Endothelial cell of umbilical vein (primary cell): ENCODE measurements at regions not wholly inside any gene's neighbourhood (a gene's known extent, or its start where the extent isn't known, plus 50 kb on each side); places are given as distances from the start of the nearest gene placed in this dataset.

Experiments
- BruUV-seq: library from RNA; stranded (reverse); fragments of 400-500 nt; replicated peaks from 2 replicates; lab custom pipeline; 2021; lab: Mats Ljungman, UMichigan
- CTCF ChIA-PET: fragments of 300-600, 350-600 bp; sonication (Branson Sonifier 250); formaldehyde crosslinking; loops from one replicate; lab custom pipeline; 2021; ENCODE audit warnings: antibody characterized with exemption, inconsistent platforms; lab: Charles Lee
- POLR2A ChIA-PET: fragments of 300-600, 350-600 bp; sonication (Branson Sonifier 250); formaldehyde crosslinking; loops from one replicate; lab custom pipeline; 2021; ENCODE audit warnings: antibody characterized with exemption, inconsistent platforms; lab: Charles Lee
- DNase-seq: peaks from one replicate; pipeline ENCODE4 v3.0.0-alpha.2; 2011; ENCODE audit warnings: low read depth, low spot score
- FAIRE-seq: peaks from 2 replicates; lab custom pipeline; 2011; peaks lifted over from hg19 to GRCh38; lab: Jason Lieb, UNC
- H2AFZ ChIP-seq: 2 replicates; pipeline ENCODE4 v1.6.0; 2012; ENCODE audit warnings: low read depth, low read length, control low read depth, inconsistent platforms
- H3K27ac ChIP-seq: 2 replicates; pipeline ENCODE4 v1.5.1; 2011; ENCODE audit warnings: low read depth, mild to moderate bottlenecking, control low read depth, low read length, moderate library complexity; ENCODE audit not compliant: insufficient read depth
- H3K27me3 ChIP-seq, 2 experiments: 2 replicates each; pipeline versions ENCODE4 v1.6.0 to v1.6.1; 2011; ENCODE audit warnings: low read length in 2 of 2, mixed read lengths in 1 of 2; ENCODE audit not compliant: control insufficient read depth in 2 of 2, insufficient read depth in 2 of 2
- H3K36me3 ChIP-seq, 2 experiments: 2 replicates in 1 of 2; 3 replicates in 1 of 2; pipeline ENCODE4 v1.5.1; 2011; ENCODE audit warnings: low read length in 2 of 2, mild to moderate bottlenecking in 1 of 2, moderate library complexity in 1 of 2; ENCODE audit not compliant: control insufficient read depth in 2 of 2, insufficient read depth in 2 of 2; ENCODE audit errors: extremely low read depth in 1 of 2
- H3K4me1 ChIP-seq: 3 replicates; pipeline ENCODE4 v1.5.1; 2011; ENCODE audit warnings: mild to moderate bottlenecking, low read length; ENCODE audit not compliant: control insufficient read depth, insufficient read depth; ENCODE audit errors: extremely low read depth
- H3K4me2 ChIP-seq: 2 replicates; pipeline ENCODE4 v1.6.1; 2011; ENCODE audit warnings: low read length, control low read depth, mixed read lengths; ENCODE audit not compliant: insufficient read depth
- H3K4me3 ChIP-seq, 3 experiments: fragments of 200-600 bp in 1 of 3; sonication (generic), shearing (Covaris generic) in 1 of 3; replicated peaks in 1 of 3; 2 replicates each; pipeline ENCODE4 v1.5.1; 2011 to 2016; ENCODE audit warnings: control low read depth in 3 of 3, low read length in 3 of 3, mild to moderate bottlenecking in 2 of 3, inconsistent platforms in 1 of 3, low read depth in 1 of 3, moderate library complexity in 1 of 3; ENCODE audit not compliant: insufficient read depth in 1 of 3
- H3K79me2 ChIP-seq: 2 replicates; pipeline ENCODE4 v1.6.0; 2012; ENCODE audit warnings: low read length, inconsistent platforms; ENCODE audit not compliant: control insufficient read depth, insufficient read depth
- H3K9ac ChIP-seq: replicated peaks from 2 replicates; pipeline ENCODE3; 2011; ENCODE audit warnings: low read length, control low read depth; ENCODE audit not compliant: insufficient read depth; ENCODE audit errors: extremely low read depth
- H3K9me1 ChIP-seq: replicated peaks from 3 replicates; pipeline ENCODE4 v1.6.0; 2011; ENCODE audit warnings: mild to moderate bottlenecking, low read length; ENCODE audit not compliant: control insufficient read depth, insufficient read depth; ENCODE audit errors: extremely low read depth
- H3K9me3 ChIP-seq: replicated peaks from 2 replicates; pipeline ENCODE4 v1.5.1; 2012; ENCODE audit warnings: low read length, inconsistent platforms; ENCODE audit not compliant: control insufficient read depth, insufficient read depth
- H4K20me1 ChIP-seq: replicated peaks from 2 replicates; pipeline ENCODE3; 2011; ENCODE audit warnings: mild to moderate bottlenecking, low read length; ENCODE audit not compliant: control insufficient read depth, insufficient read depth; ENCODE audit errors: extremely low read depth
- EZH2 ChIP-seq: IDR thresholded peaks from 2 replicates; pipeline ENCODE4 v1.6.1; 2012; ENCODE audit warnings: borderline replicate concordance, low read depth, mild to moderate bottlenecking, moderate library complexity, low read length, inconsistent platforms; ENCODE audit not compliant: severe bottlenecking
- FOS ChIP-seq: IDR thresholded peaks from 2 replicates; pipeline ENCODE4 v1.6.1; 2011; ENCODE audit warnings: mild to moderate bottlenecking, low read length, moderate library complexity, borderline replicate concordance; ENCODE audit not compliant: insufficient read depth
- GATA2 ChIP-seq: IDR thresholded peaks from 2 replicates; pipeline ENCODE4 v1.7.0; 2011; ENCODE audit warnings: low read depth, mild to moderate bottlenecking, moderate library complexity, mixed read lengths, low read length; ENCODE audit not compliant: insufficient read length, insufficient read depth
- JUN ChIP-seq: IDR thresholded peaks from 2 replicates; pipeline ENCODE4 v1.6.1; 2011; ENCODE audit warnings: borderline replicate concordance, low read depth; ENCODE audit not compliant: insufficient read length, insufficient read depth
- MYC ChIP-seq: IDR thresholded peaks from one replicate; pipeline ENCODE4 v1.6.1; 2011; ENCODE audit warnings: mild to moderate bottlenecking, low read depth, low read length
- POLR2A ChIP-seq: IDR thresholded peaks from 2 replicates; pipeline ENCODE4 v1.6.1; 2012; ENCODE audit warnings: low read depth, mild to moderate bottlenecking, control low read depth, low read length
- POLR2AphosphoS5 ChIP-seq: IDR thresholded peaks from 2 replicates; pipeline ENCODE4 v1.6.1; 2012; ENCODE audit warnings: low read depth, mild to moderate bottlenecking, control low read depth, low read length, moderate library complexity; ENCODE audit not compliant: insufficient read depth
- dilution Hi-C: fragments of 300-500 bp; cut with MboI; formaldehyde crosslinking; loops from one replicate; pipeline ENCODE4 v1.15.0; 2019; ENCODE audit warnings: low sequenced_read_pairs; ENCODE audit not compliant: extremely low pct_ligation_motif_present
- intact Hi-C: fragments of 100-400 bp; cut with micrococcal nuclease; formaldehyde crosslinking; loops from one replicate; pipeline ENCODE4 v1.10.0; 2022
- TF ChIP-seq, protein P1 (sequence below), 2 donors: IDR thresholded peaks; 1 replicate in 1 of 2; 2 replicates in 1 of 2; pipeline ENCODE4 v1.5.1; 2011; ENCODE audit warnings: low read length in 2 of 2, mild to moderate bottlenecking in 2 of 2, moderate library complexity in 2 of 2, control low read depth in 1 of 2, inconsistent platforms in 1 of 2, low read depth in 1 of 2; ENCODE audit not compliant: insufficient read depth in 1 of 2; ENCODE audit errors: extremely low read depth in 1 of 2
- TF ChIP-seq, protein P2 (sequence below): IDR thresholded peaks from 2 replicates; pipeline ENCODE4 v1.6.1; 2011; ENCODE audit not compliant: insufficient read depth, insufficient read length

GRCh38 chr2:45074713-45075112 lies 65.5 kb upstream of the SIX2 start:
- Histone ChIP-seq H3K9ac (no peak overlapping the region), H3K9me1 (no peaks in the 10 kb centered on the region), H3K27me3 (peaks cover 4 to 10% of the 10 kb centered on the region in 2 experiments), H3K4me2 (no peak overlapping the region), H3K27ac (no peak overlapping the region), H2AFZ (no peak overlapping the region), H3K36me3 (no peaks in the 10 kb centered on the region), H3K9me3 (no peaks in the 10 kb centered on the region), H3K4me1 (peaks cover 6% of the 10 kb centered on the region), H3K79me2 (no peaks in the 10 kb centered on the region), H3K4me3 (no peak overlapping the region), H4K20me1 (no peaks in the 10 kb centered on the region)
- BruUV-seq, result no TSS peak
- intact Hi-C loops (no loop called here), dilution Hi-C loops (no loop called here)
- CTCF ChIA-PET, result no interaction called here
- DNase-seq (no peak), FAIRE-seq (no peak)
- POLR2A ChIA-PET, result no interaction called here
- no peak for TF ChIP-seq JUN
- no peak for TF ChIP-seq POLR2AphosphoS5
- TF ChIP-seq, protein P1, sequence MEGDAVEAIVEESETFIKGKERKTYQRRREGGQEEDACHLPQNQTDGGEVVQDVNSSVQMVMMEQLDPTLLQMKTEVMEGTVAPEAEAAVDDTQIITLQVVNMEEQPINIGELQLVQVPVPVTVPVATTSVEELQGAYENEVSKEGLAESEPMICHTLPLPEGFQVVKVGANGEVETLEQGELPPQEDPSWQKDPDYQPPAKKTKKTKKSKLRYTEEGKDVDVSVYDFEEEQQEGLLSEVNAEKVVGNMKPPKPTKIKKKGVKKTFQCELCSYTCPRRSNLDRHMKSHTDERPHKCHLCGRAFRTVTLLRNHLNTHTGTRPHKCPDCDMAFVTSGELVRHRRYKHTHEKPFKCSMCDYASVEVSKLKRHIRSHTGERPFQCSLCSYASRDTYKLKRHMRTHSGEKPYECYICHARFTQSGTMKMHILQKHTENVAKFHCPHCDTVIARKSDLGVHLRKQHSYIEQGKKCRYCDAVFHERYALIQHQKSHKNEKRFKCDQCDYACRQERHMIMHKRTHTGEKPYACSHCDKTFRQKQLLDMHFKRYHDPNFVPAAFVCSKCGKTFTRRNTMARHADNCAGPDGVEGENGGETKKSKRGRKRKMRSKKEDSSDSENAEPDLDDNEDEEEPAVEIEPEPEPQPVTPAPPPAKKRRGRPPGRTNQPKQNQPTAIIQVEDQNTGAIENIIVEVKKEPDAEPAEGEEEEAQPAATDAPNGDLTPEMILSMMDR (IDR thresholded peaks at IDR 0.05; ENCODE audit: extremely low read depth in 1 of 2, insufficient read depth in 1 of 2, low read depth in 1 of 2, low read length in 2 of 2), result no peak
- TF ChIP-seq, protein P2, sequence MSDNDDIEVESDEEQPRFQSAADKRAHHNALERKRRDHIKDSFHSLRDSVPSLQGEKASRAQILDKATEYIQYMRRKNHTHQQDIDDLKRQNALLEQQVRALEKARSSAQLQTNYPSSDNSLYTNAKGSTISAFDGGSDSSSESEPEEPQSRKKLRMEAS, result no peak
- TF ChIP-seq FOS, result no peak
- no peak for TF ChIP-seq EZH2
- TF ChIP-seq GATA2, result no peak
- TF ChIP-seq MYC, result no peak
- TF ChIP-seq POLR2A, result no peak
